ENCODE measurements at regions not wholly inside any gene's neighbourhood (a gene's known extent, or its start where the extent isn't known, plus 50 kb on each side); places are given as distances from the start of the nearest gene placed in this dataset.
A peak's percentile ranks its signal among the peaks of the same experiment; 100 is the strongest.
"Not testable (repeated sequence)": the region's sequence is repeated elsewhere in the genome, so short reads cannot be mapped to it uniquely, and the experiment has no call there.

DNA sequence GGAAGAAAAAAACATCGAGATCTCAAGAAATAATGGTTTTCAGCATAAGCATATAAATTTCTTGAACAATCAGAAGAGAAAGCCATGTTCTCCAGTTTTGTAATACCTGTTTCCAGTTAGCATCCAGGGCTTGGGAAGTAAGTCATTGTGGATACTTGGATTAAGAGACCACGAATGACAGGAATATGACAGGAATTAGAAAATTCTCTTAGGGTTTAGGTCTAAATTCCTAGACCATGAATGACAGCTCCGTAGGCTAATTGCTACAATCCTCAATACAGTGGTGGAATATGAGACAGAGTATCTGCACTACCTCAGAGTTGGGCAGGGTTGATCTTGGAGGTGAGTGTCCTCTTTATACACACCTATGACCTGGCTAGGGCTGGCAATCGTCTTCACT is 517.5 kb downstream of the NTRK3 start:
- Histone ChIP-seq H3K9me3 (ENCODE audit: insufficient read depth, low read length, severe bottlenecking) (no peaks in the 10 kb centered on the region), H3K4me1 (ENCODE audit: insufficient read depth, low read length) (no peaks in the 10 kb centered on the region), H3K4me2 (ENCODE audit: insufficient read depth, low read length) (no peak overlapping the region), H4K20me1 (ENCODE audit: insufficient read depth, low read length) (no peaks in the 10 kb centered on the region), H3K79me2 (ENCODE audit: insufficient read depth, low read length) (no peaks in the 10 kb centered on the region), H2AFZ (ENCODE audit: low read depth, low read length) (no peak overlapping the region), H3K36me3 (ENCODE audit: insufficient read depth, low read length) (no peaks in the 10 kb centered on the region), H3K4me3 (ENCODE audit: low read depth in 1 of 2, low read length in 2 of 2) (no peak overlapping the region), H3K9ac (ENCODE audit: low read depth, low read length) (no peak overlapping the region), H3K27me3 (ENCODE audit: insufficient read depth, low read length, poor library complexity) (no peaks in the 10 kb centered on the region), H3K27ac (ENCODE audit: low read length) (no peak overlapping the region)
- TF ChIP-seq, protein P1, sequence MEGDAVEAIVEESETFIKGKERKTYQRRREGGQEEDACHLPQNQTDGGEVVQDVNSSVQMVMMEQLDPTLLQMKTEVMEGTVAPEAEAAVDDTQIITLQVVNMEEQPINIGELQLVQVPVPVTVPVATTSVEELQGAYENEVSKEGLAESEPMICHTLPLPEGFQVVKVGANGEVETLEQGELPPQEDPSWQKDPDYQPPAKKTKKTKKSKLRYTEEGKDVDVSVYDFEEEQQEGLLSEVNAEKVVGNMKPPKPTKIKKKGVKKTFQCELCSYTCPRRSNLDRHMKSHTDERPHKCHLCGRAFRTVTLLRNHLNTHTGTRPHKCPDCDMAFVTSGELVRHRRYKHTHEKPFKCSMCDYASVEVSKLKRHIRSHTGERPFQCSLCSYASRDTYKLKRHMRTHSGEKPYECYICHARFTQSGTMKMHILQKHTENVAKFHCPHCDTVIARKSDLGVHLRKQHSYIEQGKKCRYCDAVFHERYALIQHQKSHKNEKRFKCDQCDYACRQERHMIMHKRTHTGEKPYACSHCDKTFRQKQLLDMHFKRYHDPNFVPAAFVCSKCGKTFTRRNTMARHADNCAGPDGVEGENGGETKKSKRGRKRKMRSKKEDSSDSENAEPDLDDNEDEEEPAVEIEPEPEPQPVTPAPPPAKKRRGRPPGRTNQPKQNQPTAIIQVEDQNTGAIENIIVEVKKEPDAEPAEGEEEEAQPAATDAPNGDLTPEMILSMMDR (IDR thresholded peaks at IDR 0.05; ENCODE audit: borderline replicate concordance, extremely low read depth, low read length, poor library complexity, severe bottlenecking), result no peak
- TF ChIP-seq EZH2 (IDR thresholded peaks at IDR 0.05; ENCODE audit: borderline replicate concordance, low read depth, low read length, severe bottlenecking), result no peak
- DNase-seq (no peak), ATAC-seq (ENCODE audit: insufficient read depth, low read depth) (no peak)

DNA sequence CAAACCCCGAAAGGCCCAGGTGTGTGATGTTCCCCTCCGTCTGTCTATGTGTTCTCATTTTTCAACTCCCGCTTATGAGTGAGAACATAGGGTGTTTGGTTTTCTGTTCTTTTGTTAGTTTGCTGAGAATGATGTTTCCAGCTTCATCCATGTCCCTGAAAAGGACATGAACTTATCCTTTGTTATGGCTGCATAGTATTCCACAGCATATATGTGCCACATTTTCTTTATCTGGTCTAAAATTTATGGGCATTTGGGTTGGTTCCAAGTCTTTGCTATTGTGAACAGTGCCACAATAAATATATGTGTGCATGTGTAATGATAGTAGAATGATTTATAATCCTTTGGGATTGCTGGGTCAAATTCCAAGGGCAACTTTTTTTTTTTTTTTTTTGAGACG is 519.1 kb downstream of the NTRK3 start:
- H3K4me2 ChIP-seq (ENCODE audit: insufficient read depth, low read length); H3K4me1 ChIP-seq (ENCODE audit: insufficient read depth, low read length); ATAC-seq (ENCODE audit: insufficient read depth, low read depth); H3K79me2 ChIP-seq (ENCODE audit: insufficient read depth, low read length); H3K27me3 ChIP-seq (ENCODE audit: insufficient read depth, low read length, poor library complexity); DNase-seq; H3K36me3 ChIP-seq (ENCODE audit: insufficient read depth, low read length); H3K9ac ChIP-seq (ENCODE audit: low read depth, low read length); H2AFZ ChIP-seq (ENCODE audit: low read depth, low read length); H4K20me1 ChIP-seq (ENCODE audit: insufficient read depth, low read length); H3K27ac ChIP-seq (ENCODE audit: low read length); H3K9me3 ChIP-seq (ENCODE audit: insufficient read depth, low read length, severe bottlenecking); H3K4me3 ChIP-seq (ENCODE audit: low read depth in 1 of 2, low read length in 2 of 2): not testable (repeated sequence)

DNA sequence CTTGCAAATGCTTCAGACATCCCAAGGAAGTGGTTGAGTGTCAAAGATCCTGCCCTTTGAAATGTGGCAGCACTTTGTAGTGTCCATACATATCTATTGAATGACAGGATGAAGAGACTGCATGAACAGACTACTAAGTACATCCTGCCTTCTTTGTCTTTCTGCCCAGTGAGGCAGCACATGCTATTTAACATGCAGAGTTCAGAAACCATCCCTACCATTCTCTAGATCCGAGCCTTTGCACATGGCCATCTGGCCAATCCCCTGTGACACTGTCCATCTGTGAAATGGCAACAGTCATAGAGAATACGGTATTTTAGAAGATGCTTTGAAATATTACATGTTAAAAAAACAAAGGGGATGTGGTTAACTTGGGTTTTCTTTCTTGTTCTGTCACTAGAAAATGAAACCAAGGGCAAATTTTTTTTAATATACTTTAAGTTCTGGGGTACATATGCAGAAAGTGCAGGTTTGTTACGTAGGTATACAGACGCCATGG is 519.6 kb downstream of the NTRK3 start:
- Histone ChIP-seq H3K4me3 (ENCODE audit: low read depth in 1 of 2, low read length in 2 of 2) (no peak overlapping the region), H4K20me1 (ENCODE audit: insufficient read depth, low read length) (no peaks in the 10 kb centered on the region), H3K4me2 (ENCODE audit: insufficient read depth, low read length) (no peak overlapping the region), H3K36me3 (ENCODE audit: insufficient read depth, low read length) (no peaks in the 10 kb centered on the region), H3K79me2 (ENCODE audit: insufficient read depth, low read length) (no peaks in the 10 kb centered on the region), H3K27me3 (ENCODE audit: insufficient read depth, low read length, poor library complexity) (no peaks in the 10 kb centered on the region), H3K9ac (ENCODE audit: low read depth, low read length) (no peak overlapping the region), H3K9me3 (ENCODE audit: insufficient read depth, low read length, severe bottlenecking) (no peaks in the 10 kb centered on the region), H2AFZ (ENCODE audit: low read depth, low read length) (no peak overlapping the region), H3K27ac (ENCODE audit: low read length) (no peak overlapping the region), H3K4me1 (ENCODE audit: insufficient read depth, low read length) (no peaks in the 10 kb centered on the region)
- DNase-seq (peak; percentile 9), ATAC-seq (ENCODE audit: insufficient read depth, low read depth) (peak; percentile 64; the same call in 2 of the 3 replicates)
- TF ChIP-seq EZH2 (IDR thresholded peaks at IDR 0.05; ENCODE audit: borderline replicate concordance, low read depth, low read length, severe bottlenecking), result no peak
- TF ChIP-seq, protein P1 (IDR thresholded peaks at IDR 0.05; ENCODE audit: borderline replicate concordance, extremely low read depth, low read length, poor library complexity, severe bottlenecking), result no peak

DNA sequence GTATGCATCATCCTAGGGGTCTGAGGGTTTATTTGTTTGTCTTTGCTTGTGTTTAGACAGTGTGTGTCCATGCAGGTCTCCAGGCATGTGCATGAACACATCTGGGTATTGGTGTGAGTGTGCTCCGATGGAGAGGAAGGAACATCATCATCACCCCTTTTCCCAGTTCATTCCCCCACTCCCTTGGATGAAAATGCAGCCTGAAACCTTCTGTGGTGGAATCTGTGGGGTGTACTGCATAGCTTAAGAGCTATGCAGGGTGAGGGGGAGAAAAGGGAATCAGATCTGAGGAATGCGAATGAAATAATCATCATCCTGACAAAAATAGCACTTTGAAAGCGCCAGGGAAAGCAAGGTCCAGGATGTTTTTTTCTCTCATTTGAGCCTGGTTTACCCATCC is 520.1 kb downstream of the NTRK3 start:
- Histone ChIP-seq H3K9me3 (ENCODE audit: insufficient read depth, low read length, severe bottlenecking) (no peaks in the 10 kb centered on the region), H3K4me2 (ENCODE audit: insufficient read depth, low read length) (no peak overlapping the region), H4K20me1 (ENCODE audit: insufficient read depth, low read length) (no peaks in the 10 kb centered on the region), H3K36me3 (ENCODE audit: insufficient read depth, low read length) (no peaks in the 10 kb centered on the region), H3K79me2 (ENCODE audit: insufficient read depth, low read length) (no peaks in the 10 kb centered on the region), H3K4me3 (ENCODE audit: low read depth in 1 of 2, low read length in 2 of 2) (no peak overlapping the region), H3K9ac (ENCODE audit: low read depth, low read length) (no peak overlapping the region), H3K27me3 (ENCODE audit: insufficient read depth, low read length, poor library complexity) (no peaks in the 10 kb centered on the region), H3K4me1 (ENCODE audit: insufficient read depth, low read length) (no peaks in the 10 kb centered on the region), H2AFZ (ENCODE audit: low read depth, low read length) (no peak overlapping the region), H3K27ac (ENCODE audit: low read length) (no peak overlapping the region)
- DNase-seq (no peak), ATAC-seq (ENCODE audit: insufficient read depth, low read depth) (no peak)
- TF ChIP-seq EZH2 (IDR thresholded peaks at IDR 0.05; ENCODE audit: borderline replicate concordance, low read depth, low read length, severe bottlenecking), result no peak
- TF ChIP-seq, protein P1 (IDR thresholded peaks at IDR 0.05; ENCODE audit: borderline replicate concordance, extremely low read depth, low read length, poor library complexity, severe bottlenecking), result no peak
